NCI-H146 treated with DMSO at 0.1 percent for 48 hours (cell line): ENCODE measurements at regions not wholly inside any gene's neighbourhood (a gene's known extent, or its start where the extent isn't known, plus 50 kb on each side); places are given as distances from the start of the nearest gene placed in this dataset.
"Not testable (repeated sequence)": the region's sequence is repeated elsewhere in the genome, so short reads cannot be mapped to it uniquely, and the experiment has no call there.

Source experiments
- DNase-seq: peaks from one replicate; lab custom pipeline; 2025; ENCODE audit not compliant: unreplicated experiment; lab: John Stamatoyannopoulos, UW

DNA sequence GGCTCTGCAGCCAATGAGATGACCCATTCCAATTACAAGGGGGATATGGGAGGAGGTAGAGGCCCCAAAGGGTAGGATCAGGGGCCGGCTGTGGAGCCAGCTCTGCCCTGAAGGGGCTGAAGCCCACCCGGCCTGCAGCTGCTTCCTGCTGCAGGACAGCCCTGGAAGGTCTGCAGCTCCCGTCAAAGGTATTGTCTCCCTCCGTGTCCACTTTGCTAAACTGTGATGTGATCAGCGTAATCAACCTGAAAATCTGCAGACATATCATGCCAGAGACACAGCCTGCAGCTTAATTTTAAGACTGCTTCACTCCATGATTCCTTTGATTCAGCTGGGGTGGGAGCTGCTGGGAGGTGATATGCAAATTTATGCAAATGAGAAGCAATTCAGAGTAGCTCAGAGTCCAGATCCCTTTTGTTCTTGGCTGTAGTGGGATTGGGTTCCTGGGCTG lies 90.7 kb downstream of the GADD45G start:
- DNase-seq: no peak

DNA sequence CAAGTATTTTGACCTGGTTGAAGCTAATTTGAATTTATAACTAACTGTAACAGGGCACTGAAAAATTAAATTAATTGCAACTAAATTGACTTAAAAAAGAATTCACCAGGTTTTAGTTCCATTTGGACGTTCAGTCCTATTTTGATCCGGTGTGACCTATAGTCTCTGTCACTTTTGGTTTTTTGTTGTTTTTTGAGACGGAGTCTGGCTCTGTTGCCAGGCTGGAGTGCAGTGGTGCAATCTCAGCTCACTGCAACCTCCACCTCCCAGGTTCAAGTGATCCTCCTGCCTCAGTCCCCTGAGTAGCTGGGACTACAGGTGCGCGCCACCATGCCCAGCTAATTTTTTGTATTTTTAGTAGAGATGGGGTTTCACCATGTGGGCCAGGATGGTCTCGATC lies 91.2 kb downstream of the GADD45G start:
- not testable (repeated sequence) for DNase-seq

DNA sequence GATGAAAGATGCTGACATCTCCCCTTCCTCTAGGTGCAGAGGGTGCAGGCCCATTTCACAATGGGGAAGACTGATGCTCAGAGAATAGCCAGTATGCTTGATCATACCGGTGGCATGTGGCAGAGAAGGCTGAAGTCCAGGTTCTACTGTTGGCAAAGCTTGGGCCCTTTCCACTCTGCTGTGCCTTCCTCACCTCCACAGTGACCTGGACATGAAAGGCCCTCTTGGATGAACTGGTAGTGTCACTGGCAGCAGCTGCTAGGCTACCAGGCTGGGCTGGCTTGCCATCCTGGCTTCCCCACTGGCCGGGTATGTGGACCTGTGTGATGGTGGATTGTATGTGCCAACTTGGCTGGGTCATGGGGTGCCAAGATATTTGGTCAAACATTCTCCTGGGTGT lies 92.0 kb downstream of the GADD45G start:
- no peak for DNase-seq

DNA sequence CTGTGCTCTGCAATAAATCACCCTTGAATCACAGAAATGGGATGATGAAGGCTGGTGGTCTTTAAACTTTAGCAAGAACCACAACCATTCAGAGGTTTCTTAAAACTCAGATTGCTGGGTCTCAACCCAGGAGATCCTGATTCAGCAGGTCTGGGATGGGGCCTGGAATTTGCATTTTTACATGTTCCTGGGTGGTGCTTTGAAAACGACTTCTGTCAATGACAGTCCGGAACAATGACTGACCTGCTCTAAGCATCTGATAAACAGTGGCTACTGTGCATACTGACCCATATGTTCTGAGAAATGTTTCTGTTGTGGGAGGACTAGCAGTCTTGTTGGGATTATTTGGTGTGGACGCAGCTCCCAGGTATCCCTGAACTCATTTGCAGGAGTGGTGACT lies 92.7 kb downstream of the GADD45G start:
- DNase-seq: no peak

DNA sequence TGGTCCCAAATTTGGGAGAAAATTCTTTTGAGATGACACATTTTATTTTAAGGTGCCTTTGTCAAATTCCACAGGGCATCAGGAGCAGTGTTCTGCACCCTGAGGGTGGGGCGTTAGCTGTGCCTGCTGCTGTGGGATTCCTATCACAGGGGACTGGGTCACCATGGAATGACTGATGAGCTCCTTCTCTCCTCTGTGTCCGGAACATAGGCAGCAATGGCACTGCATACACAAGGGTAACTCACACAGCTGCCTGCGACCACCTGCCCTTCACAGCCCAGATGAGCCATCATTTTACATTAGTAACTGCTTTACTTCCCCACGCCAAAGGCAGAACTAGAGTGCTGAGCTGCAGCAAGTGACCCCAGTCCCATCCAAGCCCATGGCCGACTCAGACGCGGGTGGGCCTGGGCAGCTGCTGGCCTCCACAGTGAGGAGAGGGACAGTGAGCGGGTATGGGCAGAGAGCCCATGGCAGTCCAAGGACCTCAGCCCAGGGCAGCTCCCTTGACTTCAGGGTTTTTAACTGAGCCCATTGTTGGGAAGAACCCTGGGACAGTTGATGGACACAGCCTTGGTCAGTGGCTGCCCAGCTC lies 93.7 kb downstream of the GADD45G start:
- DNase-seq: no peak

DNA sequence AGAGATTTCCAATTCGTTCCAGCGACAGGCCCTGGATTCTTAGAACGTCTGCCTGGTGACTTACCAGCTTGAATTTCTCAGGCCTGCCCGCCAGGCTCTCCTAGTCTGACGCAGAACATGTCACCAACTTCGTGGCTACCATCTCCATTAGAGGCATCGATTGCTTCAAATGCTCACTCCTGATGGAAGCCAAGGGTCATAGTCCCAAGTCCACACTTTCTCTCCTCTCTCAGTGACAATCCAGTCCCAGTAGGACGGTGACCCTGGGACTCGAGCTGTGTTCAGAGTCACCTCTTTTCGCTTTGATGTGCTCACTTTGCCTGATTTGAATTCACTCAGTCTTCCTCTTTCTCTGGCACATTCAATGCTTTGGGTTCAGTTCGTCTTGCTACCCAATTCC lies 94.8 kb downstream of the GADD45G start:
- no peak for DNase-seq

DNA sequence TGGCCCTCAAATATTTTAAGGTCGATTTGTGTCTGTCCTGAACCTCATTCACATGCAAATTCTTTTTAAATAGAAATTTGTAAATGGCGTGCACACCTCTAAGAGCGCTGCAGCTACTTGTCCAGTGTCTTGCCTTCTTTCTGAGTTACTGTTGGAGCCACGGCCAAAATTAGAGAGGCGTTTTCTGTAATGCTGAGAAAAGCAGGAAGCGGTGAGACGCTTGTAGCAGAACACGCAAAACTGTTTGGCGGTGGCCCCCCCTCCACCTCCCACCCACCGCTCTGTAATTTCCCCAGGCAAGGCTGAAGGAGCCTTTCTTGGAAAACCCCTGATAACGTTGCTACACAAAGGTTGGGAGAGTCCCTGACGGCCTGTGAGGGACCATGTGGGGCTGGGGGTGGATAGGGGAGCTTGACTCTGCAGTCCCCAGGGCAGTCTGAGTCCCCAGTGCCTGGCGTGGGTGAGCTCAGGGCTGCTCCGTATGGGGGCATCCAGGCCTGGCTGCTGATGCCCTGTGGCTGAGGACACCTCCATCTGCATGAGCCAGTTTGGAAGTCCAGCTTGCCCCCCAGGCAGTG lies 96.5 kb downstream of the GADD45G start:
- no peak for DNase-seq

DNA sequence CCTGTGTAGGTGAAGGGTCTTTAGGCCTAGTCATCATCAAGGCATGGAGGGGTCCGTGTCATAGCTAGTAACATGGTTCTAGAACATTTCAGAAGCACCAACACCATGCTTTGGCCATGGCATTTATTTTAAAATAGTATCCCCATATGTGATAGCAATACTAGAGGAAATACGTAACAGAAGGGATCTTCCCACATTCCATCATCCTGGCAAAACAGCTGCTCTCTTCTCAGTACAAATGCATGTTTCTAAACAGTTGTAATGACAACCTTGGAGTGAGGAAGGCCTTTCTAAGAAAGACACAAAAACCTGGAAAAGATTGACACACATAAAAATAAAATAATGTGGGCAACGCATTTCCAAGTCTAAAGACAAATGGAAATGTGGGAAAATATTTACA lies 97.6 kb downstream of the GADD45G start:
- DNase-seq: no peak

DNA sequence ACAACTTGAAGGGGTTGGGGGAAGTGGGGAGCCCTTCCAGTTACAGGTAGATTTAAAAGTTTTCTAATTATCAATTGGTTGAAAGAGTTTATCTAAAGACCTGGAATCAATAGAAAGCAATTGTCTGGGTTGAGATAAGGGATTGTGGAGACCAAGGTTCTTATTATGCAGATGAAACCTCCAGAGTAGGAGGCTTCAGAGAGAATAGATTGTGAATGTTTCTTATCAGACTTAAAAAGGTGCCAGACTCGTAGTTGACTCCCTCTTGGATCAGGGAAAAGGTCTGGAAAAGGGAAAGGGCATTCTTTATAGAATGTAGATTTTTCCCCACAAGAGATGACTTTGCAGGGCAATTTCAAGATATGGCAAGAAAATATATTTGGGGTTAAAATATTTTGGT lies 100.8 kb downstream of the GADD45G start:
- DNase-seq: no peak

DNA sequence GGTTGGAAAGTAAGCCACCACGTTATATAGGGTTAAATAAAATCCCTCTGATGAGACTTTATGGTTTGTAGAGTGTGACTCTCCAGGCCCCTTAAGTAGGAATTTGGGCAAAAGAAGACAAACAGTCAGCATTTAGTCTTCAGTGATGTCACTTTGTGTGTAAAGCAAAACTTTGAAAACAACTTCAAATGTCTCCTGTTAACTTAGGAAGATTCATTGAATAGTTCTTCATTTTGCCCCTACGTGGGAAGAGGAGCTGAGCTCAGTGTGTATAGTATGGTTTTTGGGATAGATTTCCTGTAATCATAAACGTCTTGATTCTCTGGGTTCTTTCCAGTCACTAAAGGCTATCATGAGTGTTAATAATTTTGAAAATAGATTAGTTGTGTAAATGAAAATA lies 101.3 kb downstream of the GADD45G start:
- DNase-seq: no peak

DNA sequence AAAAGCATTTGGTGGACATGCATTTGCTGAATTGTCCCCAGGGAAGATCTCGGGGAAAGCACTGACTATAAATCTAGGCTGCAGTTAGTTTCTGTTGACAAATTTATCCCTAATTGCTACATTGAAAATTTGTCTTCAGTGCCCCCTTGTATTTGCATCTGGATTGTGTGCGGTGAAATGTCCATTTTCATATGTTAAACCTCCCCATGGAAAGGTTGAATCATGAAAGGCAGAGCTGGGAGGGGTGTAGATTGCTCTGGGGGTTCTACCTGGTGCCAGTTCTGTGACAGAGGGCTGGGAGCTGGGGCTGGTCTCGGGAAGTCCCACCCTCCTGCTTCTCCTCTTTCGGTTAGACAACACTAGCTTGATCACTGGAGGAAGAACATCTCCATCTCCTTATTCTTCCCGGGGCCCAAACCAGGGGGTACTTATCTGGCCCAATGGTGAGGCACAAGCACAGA lies 101.9 kb downstream of the GADD45G start:
- no peak for DNase-seq

DNA sequence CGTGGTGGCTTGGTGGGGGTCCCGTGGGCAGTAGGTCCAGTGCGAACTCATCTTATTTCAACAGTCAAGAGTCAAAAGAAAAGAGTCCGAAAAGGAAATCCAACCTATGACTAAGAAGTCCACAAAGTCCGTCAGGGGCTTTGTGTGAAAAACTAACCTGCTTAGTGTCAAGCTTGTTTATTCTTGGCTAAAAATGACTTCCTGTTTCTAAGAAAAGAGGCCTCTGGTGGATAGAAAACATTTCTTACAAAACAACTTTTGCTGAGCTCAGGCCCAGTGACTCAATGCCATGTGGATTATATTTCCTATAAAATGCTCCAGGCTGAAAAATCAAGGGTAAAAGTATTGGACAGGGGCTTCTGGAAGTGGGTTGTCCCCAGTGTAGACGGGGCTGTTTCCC lies 105.9 kb downstream of the GADD45G start:
- DNase-seq: no peak

DNA sequence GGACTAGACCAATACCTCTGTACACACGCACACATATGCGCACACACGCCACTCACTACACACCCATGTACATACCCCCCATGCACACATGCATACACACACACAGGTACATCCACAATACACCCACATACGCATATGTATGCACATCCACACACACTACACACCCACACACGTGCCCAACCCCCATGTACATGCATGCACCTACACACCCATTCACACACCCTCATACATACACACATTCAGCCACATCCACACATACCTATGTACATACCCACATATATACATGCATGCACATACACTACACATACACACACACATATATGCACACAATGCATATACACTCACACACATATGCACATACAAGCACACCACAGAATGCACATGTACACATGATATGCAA lies 107.1 kb downstream of the GADD45G start:
- no peak for DNase-seq

DNA sequence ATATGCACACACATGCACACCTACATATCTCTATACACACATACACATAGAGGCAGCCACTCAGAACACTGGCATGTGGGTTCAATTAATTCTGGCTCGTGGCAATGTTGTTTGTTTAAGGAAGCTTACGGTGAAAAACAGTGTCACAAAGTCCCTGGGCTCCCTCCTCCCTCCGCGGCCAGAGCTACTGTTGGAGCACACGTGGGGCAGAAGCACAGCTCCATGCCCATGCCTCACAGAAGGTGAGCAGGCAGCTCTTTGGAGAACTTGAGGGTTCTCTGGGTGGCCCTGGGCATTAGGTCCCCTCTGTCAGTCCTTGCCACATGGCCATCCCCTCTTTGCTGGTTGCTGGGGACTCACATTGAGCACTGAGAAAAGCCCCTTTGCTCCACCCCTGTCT lies 107.5 kb downstream of the GADD45G start:
- no peak for DNase-seq

DNA sequence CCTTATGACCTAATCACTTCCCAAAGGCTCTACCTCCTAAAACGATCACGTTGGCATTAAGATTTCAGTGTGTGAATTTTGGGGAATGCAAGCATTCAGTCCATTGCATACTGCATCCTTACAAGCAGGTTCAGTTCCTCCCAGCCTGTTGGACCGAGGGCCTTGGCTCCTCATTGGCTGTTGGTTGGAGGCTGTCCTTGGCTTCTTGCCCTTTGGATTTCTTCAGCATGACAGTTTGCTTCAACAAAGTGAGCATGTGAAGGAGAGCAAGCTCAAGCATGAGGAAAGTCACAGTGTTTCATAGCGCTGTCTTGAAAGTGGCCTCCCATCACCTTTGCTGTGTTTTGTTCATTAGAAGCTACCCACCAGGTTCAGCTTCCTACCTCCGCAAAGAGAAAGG lies 109.5 kb downstream of the GADD45G start:
- no peak for DNase-seq

DNA sequence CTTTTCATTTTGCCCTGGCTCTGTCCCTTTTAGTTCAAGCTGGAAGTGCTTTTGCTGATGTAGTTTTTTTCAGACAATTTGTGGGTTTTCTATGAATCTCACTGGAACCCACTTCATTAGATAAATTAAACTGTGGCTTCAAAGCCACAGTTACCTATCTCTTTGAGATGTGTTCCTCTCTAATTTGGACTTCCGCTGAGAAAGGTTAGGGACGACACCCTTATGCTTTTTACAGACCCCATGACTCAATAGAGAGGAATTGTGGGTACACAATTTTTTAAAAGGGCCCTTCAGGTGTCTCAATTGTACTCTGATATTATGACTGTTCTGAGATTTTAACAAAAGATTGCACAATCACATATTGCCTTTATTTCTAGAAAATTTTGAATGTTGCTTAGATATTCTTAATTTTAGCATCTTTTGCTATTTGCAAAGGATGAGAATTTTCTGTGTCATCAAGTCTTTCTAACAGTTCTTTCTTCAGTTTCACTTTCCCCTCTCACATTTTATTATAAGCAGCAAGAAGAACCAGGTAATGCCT lies 110.6 kb downstream of the GADD45G start:
- DNase-seq: no peak

DNA sequence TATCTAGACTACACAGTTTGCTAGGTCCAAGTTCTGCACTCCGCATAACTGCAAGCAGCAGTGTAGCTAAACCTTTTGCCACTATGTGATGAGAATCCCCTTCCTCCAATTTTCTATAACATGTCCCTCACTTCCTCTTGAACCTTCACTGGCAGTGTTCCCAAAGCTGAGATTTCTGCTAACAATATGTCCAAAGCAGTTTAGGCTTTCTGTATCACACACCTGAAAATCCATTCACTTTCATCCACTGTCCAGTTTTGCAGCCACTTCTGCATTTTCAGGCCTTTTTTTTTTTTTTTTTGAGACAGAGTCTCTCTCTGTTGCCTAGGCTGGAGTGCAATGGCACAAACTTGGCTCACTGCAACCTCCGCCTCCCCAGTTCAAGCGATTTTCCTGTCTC lies 111.1 kb downstream of the GADD45G start:
- no peak for DNase-seq

DNA sequence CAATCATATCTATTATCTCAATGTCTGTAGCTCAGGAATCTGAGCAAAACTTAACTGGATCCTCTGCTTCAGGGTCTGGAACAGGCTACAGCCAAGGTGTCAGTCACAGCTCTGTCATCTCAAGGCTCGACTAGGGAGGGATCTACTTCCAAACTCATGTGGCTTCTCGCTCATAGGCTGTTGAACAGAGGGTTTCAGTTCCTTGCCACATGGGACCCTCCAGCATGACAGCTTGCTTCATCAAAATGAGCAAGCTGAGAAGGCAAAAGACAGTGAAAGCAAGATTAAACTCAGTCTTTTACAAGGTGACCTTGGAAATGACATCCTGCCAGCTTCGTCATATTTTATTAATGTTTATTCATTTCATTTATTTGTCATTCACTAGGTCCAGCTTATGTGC lies 111.7 kb downstream of the GADD45G start:
- DNase-seq: no peak

DNA sequence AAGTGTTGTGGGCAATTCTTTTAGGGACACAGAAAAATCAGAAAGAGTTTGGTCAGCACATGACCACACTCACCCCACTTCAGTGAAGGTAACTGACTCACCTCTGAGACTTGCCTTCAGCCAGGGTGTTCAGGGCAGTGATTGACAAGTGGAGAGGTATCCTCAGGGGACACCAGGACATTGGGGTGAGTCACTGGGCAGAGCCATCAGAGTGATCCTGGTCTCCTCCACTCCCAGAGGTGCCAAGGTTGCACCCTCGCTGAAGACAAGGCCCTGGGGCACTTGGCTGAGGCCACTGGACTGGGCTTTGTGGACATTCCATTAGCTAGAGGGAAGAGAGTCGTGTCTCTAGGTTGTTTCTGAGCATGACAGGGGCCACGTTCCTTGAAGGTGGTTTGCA lies 113.4 kb downstream of the GADD45G start:
- DNase-seq: no peak

DNA sequence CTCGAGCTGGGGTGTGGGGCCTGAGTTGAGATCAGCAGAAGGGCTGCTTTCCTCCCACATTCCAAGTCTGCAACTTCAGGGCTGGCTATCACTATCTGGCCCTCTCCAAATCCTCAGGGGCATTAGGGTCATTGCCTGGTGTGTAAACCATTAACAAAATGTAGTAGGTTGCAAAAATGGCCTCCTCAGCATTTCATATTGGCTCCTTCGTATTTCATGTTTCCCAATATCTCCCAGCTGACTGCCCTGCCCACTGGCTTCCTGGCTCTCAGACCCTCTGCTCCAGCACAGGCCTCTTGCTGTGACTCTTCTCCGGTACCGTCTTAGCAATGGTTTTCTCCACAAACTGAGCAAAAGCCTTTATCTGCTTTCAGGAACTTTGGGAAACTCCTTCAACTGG lies 113.8 kb downstream of the GADD45G start:
- no peak for DNase-seq

DNA sequence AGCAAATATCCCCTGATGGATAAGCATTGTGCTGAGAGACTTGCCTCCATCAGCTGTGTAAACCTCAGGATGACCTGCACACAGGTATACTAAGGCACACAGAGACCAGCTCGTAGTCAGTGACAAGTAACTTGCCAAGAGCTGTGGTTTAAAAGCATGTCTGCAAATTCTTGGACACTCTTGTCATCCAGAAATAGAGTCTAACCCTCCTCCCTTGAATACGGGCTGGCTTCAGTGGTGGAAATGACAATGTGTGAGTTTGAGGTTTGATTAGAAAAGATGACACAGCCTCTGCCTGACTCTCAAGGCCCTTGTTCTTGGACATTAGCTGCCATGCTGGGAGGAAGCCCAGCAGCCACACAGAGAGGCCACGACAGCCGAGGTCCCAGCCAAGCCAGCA lies 114.4 kb downstream of the GADD45G start:
- DNase-seq: no peak

DNA sequence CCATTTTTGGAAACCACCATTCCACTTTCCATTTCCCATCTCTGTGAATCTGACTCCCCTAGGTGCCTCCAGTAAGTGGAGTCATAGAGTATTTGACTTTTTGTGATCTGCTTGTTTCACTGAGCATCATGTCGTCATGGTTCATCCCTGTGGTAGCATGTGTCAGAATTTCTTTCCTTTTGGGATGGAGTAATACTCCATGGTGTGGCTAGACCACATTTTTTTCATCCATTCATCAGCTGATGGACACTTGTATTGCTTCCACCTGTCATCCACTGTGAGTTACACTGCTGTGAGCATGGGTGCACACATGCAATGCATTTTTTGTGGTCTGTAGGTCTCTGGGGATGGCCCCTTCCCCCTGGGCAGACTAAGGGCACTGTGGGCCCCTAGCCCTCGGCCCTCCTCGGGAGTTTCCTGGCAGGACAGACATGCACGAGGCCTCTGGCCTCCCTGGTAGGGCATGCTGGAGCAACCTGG lies 115.9 kb downstream of the GADD45G start:
- no peak for DNase-seq

DNA sequence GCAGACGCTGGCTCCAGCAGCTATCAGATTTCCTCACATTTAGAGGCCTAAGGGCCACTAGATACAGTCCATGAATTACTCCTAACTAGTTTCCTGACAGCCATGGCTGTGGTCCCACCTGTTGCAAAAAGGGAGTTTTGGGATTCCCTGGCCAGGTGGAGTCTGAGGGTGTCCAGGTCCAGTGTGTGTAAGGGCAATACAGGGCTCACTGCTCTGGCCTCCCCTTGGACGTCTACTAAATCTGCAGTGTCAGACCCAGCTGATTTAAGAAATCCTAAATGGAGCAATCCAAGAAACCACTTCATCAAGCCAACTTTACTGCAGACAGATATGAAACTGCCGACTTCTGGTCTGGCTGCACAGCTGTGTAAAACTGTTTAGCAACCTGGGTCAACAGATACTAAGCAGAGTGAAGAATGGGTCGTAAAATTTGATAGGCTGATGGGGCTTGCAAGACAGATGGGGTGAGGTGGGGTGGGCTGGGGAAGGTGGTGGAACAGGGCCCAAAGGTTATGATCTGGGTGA lies 116.4 kb downstream of the GADD45G start:
- DNase-seq: no peak
